ENCODE measurements at regions not wholly inside any gene's neighbourhood (a gene's known extent, or its start where the extent isn't known, plus 50 kb on each side); places are given as distances from the start of the nearest gene placed in this dataset.
"Not testable (repeated sequence)": the region's sequence is repeated elsewhere in the genome, so short reads cannot be mapped to it uniquely, and the experiment has no call there.

DNA sequence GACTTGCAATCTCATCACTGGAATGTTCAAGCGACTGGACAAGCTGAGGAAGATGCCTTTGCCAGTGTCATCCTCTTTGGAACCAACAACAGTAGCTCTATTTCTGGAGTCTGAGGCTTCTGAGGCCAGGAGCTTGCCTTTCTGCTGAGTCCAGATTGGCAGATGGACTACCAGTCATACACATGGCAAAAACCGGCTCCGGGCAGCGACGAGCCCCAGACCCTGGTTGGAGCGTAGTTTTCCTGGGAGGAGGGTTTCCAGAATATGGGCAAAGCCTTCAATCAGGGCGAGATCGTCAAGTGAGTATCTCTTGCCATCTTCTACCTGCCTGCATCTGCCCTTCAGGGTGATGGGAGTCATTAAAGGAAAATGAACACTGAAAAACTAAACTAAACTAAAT lies 807.9 kb downstream of the C4orf33 start:
- DNase-seq = no peak

- DNase-seq = no peak
Observed at GRCh38 chr4:129905256-129905655, 809.3 kb downstream of the C4orf33 start.

DNA sequence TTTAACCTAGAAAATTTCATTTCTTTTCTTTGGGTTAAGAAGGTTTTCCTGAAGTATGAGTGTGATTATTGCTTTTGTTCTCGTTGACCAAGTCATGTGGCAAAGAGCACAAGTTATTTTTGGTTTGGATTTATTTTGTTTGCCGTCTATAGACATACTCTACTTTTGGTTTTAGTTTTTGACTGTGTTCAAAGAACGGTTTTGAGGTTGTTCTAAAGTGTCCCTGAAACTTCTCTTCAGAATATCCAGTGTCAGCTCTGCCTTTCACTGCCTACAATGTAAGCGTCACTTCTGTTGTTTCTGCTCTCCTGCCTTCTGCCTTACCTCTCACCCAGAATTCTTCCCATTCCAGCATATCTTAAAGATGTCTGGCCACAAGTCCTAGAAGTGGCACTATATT lies 812.2 kb downstream of the C4orf33 start:
- DNase-seq = no peak

DNA sequence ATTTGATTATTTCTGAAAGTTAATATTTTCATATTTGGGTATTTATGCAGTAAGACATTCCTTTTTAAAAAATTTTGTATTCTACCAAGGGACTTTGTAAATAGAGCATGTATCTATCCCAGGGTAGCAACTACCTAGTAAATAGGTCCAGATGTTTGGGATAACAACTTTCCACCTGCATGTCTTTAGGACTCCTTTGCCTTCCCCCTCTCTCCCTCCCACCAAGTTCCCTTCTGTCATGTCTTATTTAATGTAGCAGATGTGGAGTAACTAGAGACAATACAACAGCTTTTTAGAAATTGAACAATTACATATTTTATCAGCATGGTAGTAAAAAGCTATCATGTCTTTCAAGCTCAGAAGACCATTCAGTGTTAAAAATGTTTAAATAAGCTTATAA lies 821.0 kb downstream of the C4orf33 start:
- DNase-seq = no peak

DNA sequence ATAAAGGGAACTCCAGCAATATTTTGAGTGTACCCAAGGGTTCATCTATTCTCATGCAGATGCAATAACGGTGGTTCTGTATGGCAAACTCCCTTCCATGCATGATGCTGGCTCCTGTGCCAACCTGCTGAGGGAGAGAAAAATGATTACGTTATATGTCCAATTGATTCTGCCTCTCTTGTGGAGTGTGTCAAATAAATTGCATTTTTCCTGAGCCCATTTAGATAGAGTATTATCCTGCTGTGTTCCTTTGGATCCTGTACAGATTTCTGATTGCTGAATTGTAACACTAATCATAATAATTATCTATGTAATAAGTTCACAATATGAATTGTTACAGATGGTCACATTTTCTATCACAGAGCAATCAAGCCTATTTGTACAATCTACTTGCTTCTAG lies 821.7 kb downstream of the C4orf33 start:
- DNase-seq = no peak

- DNase-seq = no peak
Observed at GRCh38 chr4:129926936-129927335, 831.0 kb downstream of the C4orf33 start.

- DNase-seq = no peak
Observed at GRCh38 chr4:129929052-129929451, 833.1 kb downstream of the C4orf33 start.

GRCh38 chr4:129929984-129930383 lies 834.0 kb downstream of the C4orf33 start:
- no peak for DNase-seq

GRCh38 chr4:129950217-129950616 lies 854.3 kb downstream of the C4orf33 start:
- no peak for DNase-seq

DNA sequence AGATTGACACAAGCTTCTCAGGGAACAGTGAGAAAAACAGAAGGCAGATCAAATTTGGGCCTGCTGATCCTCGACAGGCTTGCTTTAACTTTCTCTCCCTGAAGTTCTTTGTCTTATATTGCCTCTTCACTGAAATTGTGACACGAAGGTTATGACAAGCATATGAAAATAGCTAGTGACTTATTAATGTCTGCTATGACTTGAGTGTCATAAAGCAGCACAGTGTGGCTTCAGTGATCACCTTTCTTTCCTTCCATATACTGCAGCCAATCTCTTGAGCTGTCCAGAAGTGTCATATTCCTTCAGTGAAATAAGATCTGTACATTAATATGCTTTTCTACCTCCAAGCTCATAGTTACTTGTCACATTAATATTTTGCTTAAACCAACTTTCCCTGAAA lies 870.2 kb downstream of the C4orf33 start:
- DNase-seq = no peak

- no peak for DNase-seq
Observed at GRCh38 chr4:129968366-129968765, 872.4 kb downstream of the C4orf33 start.

- no peak for DNase-seq
Observed at GRCh38 chr4:129968778-129969177, 872.8 kb downstream of the C4orf33 start.

DNA sequence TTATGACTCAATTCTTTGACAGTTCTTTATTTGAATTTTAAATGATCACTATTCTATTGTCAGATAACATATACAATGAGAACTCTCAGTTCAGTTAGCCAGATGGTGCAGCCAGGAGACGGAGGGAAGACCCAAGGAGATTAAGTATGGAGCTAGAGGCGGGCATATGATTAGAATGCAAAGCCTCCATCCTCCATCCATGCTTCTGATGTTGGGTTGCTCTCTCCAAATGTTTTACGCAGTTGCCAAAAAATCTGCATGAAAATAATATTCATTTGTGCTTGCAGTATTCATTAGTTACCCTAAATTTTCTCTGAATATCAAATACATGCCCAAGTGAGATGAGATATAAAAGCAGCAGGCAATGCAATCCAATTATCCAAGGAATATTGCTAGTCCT lies 874.8 kb downstream of the C4orf33 start:
- DNase-seq = no peak

GRCh38 chr4:129971419-129971818 lies 875.5 kb downstream of the C4orf33 start:
- DNase-seq = no peak

GRCh38 chr4:129972257-129972656 lies 876.3 kb downstream of the C4orf33 start:
- no peak for DNase-seq

DNA sequence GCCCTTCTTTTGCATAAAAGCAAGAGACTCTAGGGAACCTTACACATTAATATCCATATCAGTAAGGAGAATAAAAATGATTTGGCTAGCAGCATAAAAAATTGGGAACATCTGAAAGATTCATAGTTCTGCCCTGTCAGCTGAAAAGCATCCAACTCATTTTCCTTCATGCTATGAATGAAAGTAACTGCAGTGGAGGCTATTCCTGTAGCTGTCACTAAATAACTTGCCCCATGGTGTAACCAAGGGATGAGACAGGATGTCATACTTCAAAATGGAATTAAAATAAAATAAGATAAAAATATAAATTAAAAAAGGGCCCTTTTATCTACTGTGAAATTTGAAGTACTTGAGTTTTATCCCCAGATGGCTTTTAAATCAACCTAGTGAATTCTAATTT lies 878.8 kb downstream of the C4orf33 start:
- no peak for DNase-seq

- DNase-seq = no peak
Observed at GRCh38 chr4:129978315-129978714, 882.4 kb downstream of the C4orf33 start.

GRCh38 chr4:129988957-129989356 lies 893.0 kb downstream of the C4orf33 start:
- DNase-seq = no peak

GRCh38 chr4:129994715-129995114 lies 898.8 kb downstream of the C4orf33 start:
- no peak for DNase-seq

- no peak for DNase-seq
Observed at GRCh38 chr4:129998436-129999150, 902.6 kb downstream of the C4orf33 start.

DNA sequence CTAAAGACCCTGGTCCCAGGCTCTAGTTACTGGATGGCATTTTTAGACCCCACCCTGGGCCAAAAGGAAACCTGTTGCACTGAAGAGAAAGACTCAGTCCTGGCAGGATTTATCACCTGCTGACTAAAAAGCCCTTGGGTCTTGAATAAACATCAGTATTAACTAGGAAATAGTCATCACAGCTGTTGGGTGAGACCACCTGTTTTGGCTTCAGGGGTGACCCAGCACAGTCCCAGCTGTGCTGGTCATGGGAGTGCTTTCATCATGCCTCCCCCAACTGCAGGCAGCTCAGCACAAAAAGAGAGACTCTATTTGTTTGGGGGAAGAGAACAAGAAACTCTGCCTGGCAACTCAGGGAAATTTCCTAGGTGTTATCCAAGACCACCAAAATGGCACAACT lies 903.2 kb downstream of the C4orf33 start:
- no peak for DNase-seq

GRCh38 chr4:130008461-130008860 lies 912.5 kb downstream of the C4orf33 start:
- no peak for DNase-seq

DNA sequence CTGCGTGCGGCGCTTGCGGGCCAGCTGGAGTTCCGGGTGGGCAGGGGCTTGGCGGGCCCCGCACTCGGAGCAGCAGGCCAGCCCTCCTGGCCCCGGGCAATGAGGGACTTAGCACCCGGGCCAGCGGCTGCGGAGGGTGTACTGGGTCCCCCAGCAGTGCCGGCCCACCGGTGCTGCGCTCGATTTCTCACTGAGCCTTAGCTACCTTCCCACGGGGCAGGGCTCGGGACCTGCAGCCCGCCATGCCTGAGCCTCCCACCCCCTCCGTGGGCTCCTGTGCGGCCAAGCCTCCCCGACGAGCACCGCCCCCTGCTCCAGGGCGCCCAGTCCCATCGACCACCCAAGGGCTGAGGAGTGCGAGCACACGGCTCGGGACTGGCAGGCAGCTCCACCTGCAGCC lies 916.9 kb downstream of the C4orf33 start:
- DNase-seq = not testable (repeated sequence)

DNA sequence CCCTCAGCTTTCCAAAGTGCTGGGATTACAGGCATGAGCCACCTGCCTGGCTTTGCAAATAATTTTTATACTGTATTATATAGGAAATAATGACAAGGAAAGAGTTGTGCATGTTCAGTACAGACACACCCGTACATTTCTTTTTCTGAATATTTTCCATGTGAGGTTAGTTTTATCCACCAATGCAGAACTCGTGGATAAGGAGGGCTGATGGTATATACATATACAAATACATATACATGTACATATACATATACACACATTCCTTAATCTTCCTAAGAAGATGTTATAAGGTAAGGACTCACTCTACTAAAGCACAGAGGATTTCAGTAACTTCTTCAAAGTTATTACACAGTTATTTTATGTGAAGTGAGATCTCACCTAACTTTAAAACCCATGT lies 925.8 kb downstream of the C4orf33 start:
- no peak for DNase-seq

GRCh38 chr4:130023088-130023487 lies 927.1 kb downstream of the C4orf33 start:
- no peak for DNase-seq
